GM18511 (cell line): ENCODE measurements at regions not wholly inside any gene's neighbourhood (a gene's known extent, or its start where the extent isn't known, plus 50 kb on each side); places are given as distances from the start of the nearest gene placed in this dataset.

Experiments used
- ATAC-seq: cut with Tn5 transposase; IDR thresholded peaks from one replicate; pipeline ENCODE4 v1.9.1; 2021; ENCODE audit warnings: mild to moderate bottlenecking, moderate library complexity; ENCODE audit not compliant: unreplicated experiment

- ATAC-seq: no peak
Observed at GRCh38 chr4:180394730-180395129, 1848.5 kb upstream of the TENM3 start.

- ATAC-seq: no peak
Observed at GRCh38 chr4:180398564-180398963, 1844.6 kb upstream of the TENM3 start.

DNA sequence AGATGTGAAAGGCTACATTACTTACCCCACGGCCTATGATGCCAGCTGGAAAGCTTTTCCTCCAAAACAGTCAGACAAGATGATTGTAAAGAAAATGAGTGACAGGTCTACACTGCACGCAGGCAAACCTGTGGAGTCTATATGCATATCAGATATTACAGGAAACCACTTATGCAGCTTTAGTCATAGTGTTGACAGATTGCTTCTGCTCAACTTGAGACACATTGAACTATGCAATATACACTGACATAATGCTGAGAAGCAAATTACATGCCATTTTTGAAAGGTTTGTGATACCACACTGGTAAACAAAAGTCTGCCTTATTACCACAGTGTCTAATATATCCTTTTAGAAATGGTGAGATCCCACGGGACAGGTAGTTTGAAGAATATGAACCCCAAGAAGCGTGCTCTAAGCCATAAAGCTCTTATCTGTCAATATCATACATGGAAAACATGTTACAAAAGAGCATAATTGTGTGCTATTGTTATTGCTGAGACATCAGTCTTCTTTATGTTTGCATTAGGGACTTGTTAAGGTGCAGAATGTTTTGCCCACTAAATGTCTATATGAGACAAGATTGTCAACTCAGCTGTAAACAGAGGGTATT lies 1835.8 kb upstream of the TENM3 start:
- no peak for ATAC-seq

DNA sequence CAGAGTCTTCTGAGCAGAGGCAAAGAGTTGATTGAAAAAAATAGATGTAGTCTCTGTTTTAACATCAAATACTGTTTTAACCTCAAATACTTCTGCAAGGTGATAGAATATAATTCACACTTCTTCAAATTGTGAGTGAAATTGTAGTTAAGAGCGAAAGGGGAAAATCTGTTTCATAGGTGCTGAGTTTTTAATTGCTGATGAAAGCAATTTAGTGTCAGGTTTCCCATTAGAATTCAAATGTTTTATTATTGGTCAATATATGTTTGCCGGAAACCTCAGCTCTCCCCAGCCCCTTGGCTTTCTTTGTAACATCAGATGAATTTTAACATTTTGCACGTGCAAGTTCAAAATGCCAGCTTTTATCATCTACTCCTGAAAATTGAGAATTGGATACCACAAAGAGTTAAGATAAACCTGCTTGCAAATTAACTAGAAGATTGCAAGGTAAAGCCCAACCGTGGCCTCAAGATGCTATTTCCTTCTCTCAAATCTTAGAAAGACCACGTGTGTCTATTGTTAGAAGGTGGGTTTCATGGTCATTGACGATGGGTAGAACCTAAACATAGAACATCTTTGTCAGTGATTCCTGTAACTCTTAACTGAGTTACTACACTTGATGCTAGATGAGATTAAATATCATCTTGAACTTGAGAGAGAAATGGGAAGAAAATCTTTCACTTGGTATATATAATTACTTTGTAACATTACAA lies 1824.2 kb upstream of the TENM3 start:
- no peak for ATAC-seq

- no peak for ATAC-seq
Observed at GRCh38 chr4:180422989-180423711, 1820.1 kb upstream of the TENM3 start.

GRCh38 chr4:180423712-180424057 lies 1819.5 kb upstream of the TENM3 start:
- ATAC-seq: no peak

DNA sequence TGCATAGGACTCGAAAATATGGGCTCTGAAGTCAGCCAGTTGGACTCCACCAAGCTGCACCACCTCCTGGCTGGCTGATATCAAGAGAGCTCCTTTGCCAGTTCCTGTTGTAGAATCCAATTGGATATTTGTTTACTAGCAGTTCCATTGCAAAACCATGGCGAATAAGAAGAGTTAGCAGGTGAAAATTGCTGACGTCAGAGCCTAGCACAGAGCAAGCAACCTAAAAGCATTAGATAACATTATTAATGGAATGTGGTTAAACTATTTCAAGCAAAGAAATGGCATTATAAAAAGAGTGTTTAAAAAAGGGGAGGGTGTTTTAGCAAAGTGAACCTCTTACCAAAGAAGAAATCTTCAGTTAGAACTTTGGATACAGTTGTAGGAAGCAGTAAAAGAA lies 1816.3 kb upstream of the TENM3 start:
- ATAC-seq: no peak

GRCh38 chr4:180430283-180430682 lies 1812.9 kb upstream of the TENM3 start:
- no peak for ATAC-seq

DNA sequence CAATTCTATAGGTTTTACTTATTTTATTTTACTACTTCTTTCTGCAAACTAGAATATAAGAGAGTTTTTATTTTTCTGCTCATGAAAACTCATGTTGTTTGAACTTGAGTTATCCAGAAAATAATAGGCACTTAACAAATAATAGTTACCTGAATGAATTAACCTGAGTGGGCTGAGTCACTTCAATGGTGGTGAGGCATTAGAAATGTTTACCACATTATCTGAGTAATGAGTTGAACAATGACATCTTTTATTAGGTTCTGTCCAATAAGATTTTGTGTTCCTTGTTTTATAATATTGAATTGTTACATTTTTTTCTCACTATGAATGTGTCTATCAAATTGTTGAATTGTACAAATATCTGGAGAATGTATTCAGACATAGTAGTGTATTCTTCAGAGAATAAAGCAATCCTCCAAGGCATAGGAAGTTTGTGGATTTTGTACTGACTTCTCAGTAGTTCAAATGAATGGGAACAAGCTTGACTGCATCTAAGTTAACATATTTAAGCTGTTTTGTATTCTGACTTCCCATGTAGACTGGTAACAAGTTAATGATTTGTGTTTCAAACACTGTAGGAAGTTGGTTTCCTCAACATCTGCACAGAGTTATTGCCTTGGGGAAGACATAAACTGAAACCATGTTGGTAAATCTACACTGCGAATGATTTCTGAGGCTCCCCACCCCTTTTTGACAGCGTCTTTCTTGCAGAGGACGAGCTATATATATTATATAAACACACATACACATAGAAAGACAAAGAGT lies 1808.9 kb upstream of the TENM3 start:
- ATAC-seq: peak; percentile 79

- no peak for ATAC-seq
Observed at GRCh38 chr4:180436361-180436760, 1806.8 kb upstream of the TENM3 start.

DNA sequence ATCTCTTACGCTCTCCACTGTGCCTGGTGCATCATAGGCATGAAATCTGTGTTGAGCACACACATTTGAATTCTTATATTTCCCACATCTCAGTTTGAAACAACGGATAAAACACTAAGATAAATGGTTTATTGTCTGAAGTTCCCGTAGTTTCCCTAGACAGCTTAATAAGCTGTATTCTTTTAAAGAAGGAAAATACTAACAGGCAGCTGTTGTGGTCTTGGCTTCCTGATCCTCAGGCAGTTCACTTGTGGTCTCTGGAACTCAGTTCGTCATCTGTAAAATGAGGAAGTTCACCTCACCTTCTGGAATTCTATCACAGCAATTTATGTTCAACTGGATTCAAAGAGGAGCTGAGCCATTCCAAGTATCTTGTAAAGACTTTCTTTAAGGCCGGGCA lies 1805.6 kb upstream of the TENM3 start:
- ATAC-seq: no peak

- ATAC-seq: no peak
Observed at GRCh38 chr4:180448306-180448705, 1794.9 kb upstream of the TENM3 start.

DNA sequence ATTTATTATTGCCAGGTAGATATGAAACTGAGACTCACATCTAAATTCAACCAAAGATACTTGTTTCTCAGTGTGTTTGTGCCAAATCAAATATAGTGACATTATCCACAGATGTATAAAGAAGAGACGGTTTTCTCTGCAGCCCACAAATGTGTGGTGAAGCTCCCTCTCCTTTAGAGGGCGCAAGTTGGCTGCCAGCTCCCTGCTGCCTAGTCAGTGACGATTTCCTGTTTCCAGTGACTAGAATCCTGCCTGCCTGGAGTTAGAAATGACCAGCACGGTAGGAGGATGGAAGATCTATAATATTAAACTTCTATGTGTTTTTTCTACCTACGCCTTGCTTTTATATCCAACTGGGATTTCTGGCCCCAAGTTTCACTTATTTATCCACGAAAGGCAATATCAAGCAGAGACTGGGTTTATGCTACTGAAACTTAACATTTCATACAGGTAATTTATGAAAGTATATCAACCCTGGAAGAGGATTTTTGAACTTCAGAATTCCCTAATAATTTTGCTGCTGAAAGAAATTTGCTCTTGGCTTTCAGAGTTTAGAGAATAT lies 1793.7 kb upstream of the TENM3 start:
- ATAC-seq: no peak

GRCh38 chr4:180455226-180455625 lies 1788.0 kb upstream of the TENM3 start:
- ATAC-seq: no peak

GRCh38 chr4:180456928-180457327 lies 1786.3 kb upstream of the TENM3 start:
- ATAC-seq: no peak

DNA sequence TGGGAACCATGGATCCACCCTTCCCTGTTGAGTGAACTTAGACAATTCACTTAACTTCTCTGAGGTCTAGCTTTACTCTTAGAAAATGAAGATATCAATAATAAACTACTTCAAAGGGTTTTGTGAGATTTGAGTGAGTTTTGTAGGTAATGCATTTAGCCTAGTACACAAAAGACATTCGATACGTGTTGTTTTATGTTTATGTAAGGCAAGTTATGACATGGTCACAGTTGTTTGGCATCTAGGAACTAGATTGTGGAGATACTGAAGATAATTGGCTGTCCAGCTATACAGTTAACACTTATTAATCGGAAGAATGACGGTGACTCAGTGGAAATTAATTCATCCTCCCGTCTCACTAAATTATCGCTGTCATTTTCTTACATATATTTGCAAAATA lies 1781.1 kb upstream of the TENM3 start:
- no peak for ATAC-seq

DNA sequence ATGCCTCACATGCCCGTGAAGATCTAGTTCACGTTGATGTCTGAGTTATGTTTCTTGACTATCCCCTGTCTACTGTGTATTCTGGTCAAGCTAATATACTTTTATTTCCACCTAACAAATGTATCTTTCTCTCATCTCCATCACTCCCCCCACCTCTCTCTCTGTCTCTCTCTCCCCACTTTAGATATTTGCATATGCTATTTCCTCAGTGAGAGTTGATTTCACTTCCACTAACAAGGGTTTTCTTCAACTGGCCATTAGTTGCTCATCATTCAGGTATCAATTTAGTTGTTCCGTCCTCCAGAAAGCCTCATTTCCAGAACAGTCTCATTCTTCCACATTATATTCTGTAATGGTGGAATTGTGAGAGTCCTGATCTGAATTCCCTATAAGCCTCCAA lies 1777.8 kb upstream of the TENM3 start:
- ATAC-seq: no peak

GRCh38 chr4:180483036-180483435 lies 1760.2 kb upstream of the TENM3 start:
- no peak for ATAC-seq

DNA sequence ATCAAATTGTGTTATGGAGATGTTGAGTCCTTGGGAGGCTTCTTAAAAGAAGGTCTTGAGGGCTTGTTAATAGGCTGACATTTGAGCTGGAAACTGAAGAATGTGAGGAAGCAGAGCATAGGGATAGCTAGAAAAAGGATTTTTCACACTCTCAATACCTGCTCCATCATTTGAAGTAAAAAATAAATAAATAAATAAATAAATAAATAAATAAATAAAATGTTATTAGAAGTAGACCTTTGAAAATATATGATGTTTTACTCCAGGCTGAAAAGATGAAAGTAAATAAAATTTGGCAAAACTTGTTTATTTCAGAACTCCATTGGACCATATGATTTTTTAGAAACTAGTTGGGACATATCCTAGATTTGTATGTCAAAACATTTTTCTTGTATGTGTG lies 1757.8 kb upstream of the TENM3 start:
- no peak for ATAC-seq

DNA sequence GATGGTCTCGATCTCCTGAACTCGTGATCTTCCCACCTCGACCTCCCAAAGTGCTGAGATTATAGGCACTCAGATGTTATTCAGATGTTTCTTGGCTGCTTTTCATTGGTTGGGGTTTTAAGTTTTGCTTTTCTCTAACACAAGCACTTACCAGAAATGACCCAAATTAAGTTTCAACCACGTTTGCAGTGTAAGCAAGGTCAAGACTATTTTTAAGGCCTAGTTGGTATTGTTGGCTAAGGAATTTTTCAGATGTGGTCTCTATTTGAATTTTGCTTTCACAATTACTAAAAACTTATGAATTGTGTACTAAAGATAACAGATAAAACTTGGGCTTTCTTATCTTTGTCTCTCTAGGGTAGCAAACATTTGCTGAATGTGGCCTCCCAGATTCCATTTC lies 1756.9 kb upstream of the TENM3 start:
- no peak for ATAC-seq

GRCh38 chr4:180489787-180490186 lies 1753.4 kb upstream of the TENM3 start:
- ATAC-seq: no peak
